Lower leg skin (tissue), 4 donors: ENCODE measurements at regions not wholly inside any gene's neighbourhood (a gene's known extent, or its start where the extent isn't known, plus 50 kb on each side); places are given as distances from the start of the nearest gene placed in this dataset.
"Not testable (repeated sequence)": the region's sequence is repeated elsewhere in the genome, so short reads cannot be mapped to it uniquely, and the experiment has no call there.

Experiments
- DNase-seq, 2 donors: peaks; one replicate each; pipeline ENCODE4 v3.0.0-alpha.2; 2019; ENCODE audit warnings: low spot score in 2 of 2
- H3K4me3 ChIP-seq: fragments of 200-600 bp; sonication (generic); 2 replicates; pipeline ENCODE4 v1.5.1; 2017; ENCODE audit warnings: mild to moderate bottlenecking, low read depth; ENCODE audit not compliant: poor library complexity, severe bottlenecking
- POLR2A ChIP-seq, 2 donors: fragments of 450-650 bp; IDR thresholded peaks; one replicate each; pipeline ENCODE4 v1.6.1; 2016 to 2017; ENCODE audit warnings: antibody characterized with exemption in 2 of 2, mild to moderate bottlenecking in 1 of 2, moderate library complexity in 1 of 2
- WGBS, 2 donors: methylation state at CpG; one replicate each; pipeline ENCODE4 v1.1.5; 2018; 5-methylcytosine and 5-hydroxymethylcytosine counted together
- intact Hi-C: fragments of 100-400 bp; cut with DNase I; formaldehyde crosslinking; loops from one replicate; pipeline ENCODE4 v1.15.0; 2023; ENCODE audit warnings: low total_unique reads
- TF ChIP-seq, protein P1 (sequence below), 3 donors: fragments of 450-650 bp; IDR thresholded peaks; one replicate each; pipeline ENCODE4 v1.5.1; 2016; ENCODE audit warnings: antibody characterized with exemption in 3 of 3, mild to moderate bottlenecking in 3 of 3, moderate library complexity in 2 of 3

DNA sequence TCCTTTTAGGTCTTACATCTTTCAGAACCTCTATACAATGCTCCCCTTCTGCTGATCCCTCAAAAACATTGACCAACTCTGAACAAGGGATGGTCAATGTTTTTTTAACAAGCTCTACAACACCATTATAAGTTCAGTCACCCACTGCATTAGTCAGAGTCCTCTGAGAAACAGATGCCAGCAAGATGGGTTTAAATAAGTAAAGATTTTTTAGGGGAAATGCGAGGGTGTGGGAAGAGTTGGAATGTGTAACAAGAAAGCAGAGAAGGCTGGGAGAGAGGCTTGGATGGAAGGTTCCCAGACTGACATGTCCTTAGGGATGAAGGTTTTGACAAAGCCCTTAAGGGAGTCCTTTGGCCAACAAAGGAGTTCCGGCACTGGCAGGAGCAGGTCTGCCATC is 478.3 kb downstream of the FRK start:
- no peak overlapping the region for H3K4me3 ChIP-seq
- TF ChIP-seq, protein P1, sequence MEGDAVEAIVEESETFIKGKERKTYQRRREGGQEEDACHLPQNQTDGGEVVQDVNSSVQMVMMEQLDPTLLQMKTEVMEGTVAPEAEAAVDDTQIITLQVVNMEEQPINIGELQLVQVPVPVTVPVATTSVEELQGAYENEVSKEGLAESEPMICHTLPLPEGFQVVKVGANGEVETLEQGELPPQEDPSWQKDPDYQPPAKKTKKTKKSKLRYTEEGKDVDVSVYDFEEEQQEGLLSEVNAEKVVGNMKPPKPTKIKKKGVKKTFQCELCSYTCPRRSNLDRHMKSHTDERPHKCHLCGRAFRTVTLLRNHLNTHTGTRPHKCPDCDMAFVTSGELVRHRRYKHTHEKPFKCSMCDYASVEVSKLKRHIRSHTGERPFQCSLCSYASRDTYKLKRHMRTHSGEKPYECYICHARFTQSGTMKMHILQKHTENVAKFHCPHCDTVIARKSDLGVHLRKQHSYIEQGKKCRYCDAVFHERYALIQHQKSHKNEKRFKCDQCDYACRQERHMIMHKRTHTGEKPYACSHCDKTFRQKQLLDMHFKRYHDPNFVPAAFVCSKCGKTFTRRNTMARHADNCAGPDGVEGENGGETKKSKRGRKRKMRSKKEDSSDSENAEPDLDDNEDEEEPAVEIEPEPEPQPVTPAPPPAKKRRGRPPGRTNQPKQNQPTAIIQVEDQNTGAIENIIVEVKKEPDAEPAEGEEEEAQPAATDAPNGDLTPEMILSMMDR (IDR thresholded peaks at IDR 0.05) = no peak
- TF ChIP-seq POLR2A (IDR thresholded peaks at IDR 0.05) = no peak
- WGBS, 2 donors = 81 to 88% methylated on average over 2 of the region's 2 CpGs
- DNase-seq = no peak
- intact Hi-C loops = no loop called here

DNA sequence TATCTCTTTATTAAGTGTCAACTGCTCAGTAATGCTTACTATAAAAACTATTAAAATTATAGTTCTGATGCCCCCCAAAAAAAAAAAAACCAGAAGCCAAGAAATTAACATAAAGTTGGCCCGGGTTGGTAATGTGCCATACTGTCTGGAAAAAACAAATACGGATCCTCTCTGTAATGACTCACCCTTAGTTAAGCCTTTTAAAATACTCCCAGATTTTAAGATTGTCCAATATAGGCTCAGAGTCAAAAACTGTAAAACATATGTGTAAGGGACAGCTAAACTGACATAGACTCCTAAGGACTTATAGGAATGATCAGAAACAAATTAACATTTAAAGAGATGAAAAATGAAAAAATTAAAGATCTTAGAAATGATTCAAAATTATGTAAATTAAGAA is 481.1 kb downstream of the FRK start:
- WGBS, 2 donors = 42 to 59% methylated on average over 2 of the region's 2 CpGs
- DNase-seq, H3K4me3 ChIP-seq, intact Hi-C loops: not testable (repeated sequence)

DNA sequence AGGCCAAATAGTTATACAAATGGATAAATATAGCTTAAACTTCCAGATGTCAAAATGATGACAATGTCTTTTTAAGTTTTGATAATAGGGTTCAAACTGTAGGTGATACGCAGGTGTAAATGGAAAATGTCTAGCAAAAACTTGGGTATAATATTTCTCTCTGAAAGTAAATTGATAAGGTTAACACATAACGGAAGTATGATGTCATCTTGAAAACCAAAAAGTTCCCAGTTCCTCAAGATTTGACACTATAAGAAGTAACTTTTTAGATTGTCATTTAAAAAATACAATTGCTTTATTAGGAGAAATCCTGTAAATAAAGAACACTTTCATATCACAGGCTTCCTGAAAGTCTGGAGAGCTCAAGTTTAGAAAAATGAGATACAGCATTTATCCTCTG is 483.4 kb downstream of the FRK start:
- 48 to 90% methylated on average over 2 of the region's 2 CpGs for WGBS, 2 donors
- DNase-seq = no peak
- no peak overlapping the region for H3K4me3 ChIP-seq
- intact Hi-C loops = no loop called here
- TF ChIP-seq, protein P1 (IDR thresholded peaks at IDR 0.05) = no peak
- no peak for TF ChIP-seq POLR2A (IDR thresholded peaks at IDR 0.05)

DNA sequence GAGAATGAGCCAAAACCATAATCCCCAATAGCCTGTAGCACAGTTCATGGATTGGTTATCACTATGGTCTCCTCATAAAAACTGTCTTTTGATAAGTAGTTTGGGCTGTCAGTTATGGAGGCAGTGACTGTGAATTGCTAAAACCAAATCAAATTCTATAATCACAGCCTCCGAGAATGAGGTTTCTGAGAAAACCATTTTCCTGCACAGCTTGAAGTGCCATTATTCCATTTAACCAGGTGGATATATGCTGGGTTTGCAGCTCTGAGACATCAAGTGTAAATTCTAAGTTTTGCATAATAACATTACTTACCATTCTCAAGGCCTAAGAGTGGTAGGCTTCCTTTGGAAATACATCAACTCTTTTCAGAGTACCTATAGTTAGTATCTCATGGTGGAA is 485.4 kb downstream of the FRK start:
- no peak for DNase-seq
- intact Hi-C loops = no loop called here
- TF ChIP-seq, protein P1 (IDR thresholded peaks at IDR 0.05) = no peak
- TF ChIP-seq POLR2A (IDR thresholded peaks at IDR 0.05) = no peak
- 46 to 96% methylated on average over 1 of the region's 1 CpG for WGBS, 2 donors
- no peak overlapping the region for H3K4me3 ChIP-seq

DNA sequence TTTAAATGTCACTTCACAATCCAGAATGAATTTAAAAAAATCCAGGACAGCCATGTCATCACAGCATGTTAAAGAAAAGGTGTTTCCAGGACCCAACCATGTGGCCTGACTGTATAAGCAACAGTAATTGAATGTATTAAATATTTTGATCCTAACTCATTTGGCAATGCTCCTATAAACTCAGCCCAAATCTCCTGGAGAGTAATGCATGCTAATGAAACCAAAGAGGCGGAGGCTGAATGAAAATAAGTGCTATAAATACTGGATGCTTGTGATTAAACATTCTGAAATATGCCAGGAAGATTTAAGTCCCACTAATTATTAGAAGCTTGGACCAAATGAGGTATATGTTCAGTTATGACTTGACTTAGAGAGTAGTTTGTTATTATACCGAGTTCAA is 486.8 kb downstream of the FRK start:
- intact Hi-C loops = no loop called here
- no peak for DNase-seq
- WGBS, 2 donors = 40 to 48% methylated on average over 2 of the region's 2 CpGs
- no peak overlapping the region for H3K4me3 ChIP-seq
- TF ChIP-seq POLR2A (IDR thresholded peaks at IDR 0.05) = no peak
- TF ChIP-seq, protein P1 (IDR thresholded peaks at IDR 0.05) = no peak

DNA sequence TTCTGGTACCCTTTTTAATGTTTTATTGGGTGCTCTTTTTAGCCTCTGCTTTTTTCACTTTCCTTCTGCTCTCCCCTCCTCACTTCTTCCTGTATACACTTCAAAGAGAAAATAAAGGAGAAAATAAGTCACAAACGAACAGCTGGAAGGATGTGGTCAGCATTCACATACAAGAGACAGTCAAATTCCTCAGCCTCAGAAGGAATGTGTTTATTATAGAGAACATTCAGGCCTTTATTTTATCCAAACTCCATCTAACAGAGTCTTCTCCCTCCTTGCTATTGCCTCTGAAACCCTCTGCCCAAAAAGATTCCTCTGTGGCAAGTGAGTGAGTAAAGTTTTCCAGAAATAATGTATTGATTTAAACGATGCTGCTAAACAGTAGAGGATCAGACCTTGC is 490.4 kb downstream of the FRK start:
- DNase-seq = no peak
- 36 to 39% methylated on average over 2 of the region's 2 CpGs for WGBS, 2 donors
- intact Hi-C loops = no loop called here

More for the DNA sequence above, 490.4 kb downstream of the FRK start:
- no peak overlapping the region for H3K4me3 ChIP-seq
- TF ChIP-seq, protein P1 (IDR thresholded peaks at IDR 0.05) = no peak
- TF ChIP-seq POLR2A (IDR thresholded peaks at IDR 0.05) = no peak
